Left lung (tissue), 4 donors: ENCODE measurements at regions not wholly inside any gene's neighbourhood (a gene's known extent, or its start where the extent isn't known, plus 50 kb on each side); places are given as distances from the start of the nearest gene placed in this dataset.
"Not testable (repeated sequence)": the region's sequence is repeated elsewhere in the genome, so short reads cannot be mapped to it uniquely, and the experiment has no call there.

ENCODE experiments used
- ATAC-seq: fragments of 200-7000 bp; cut with Tn5 transposase; one replicate; pipeline ENCODE4 v1.9.1; 2020; ENCODE audit warnings: moderate library complexity
- DNase-seq, 4 donors: peaks; one replicate each; pipeline ENCODE4 v3.0.0-alpha.2; 2013 to 2020
- H3K27ac ChIP-seq, 2 donors: fragments of 200-600 bp; sonication (generic) in 1 of 2; one replicate each; pipeline versions ENCODE4 v1.5.0 to v1.8.0; 2020 to 2021
- H3K27me3 ChIP-seq, 2 donors: fragments of 200-600 bp; sonication (generic) in 1 of 2; one replicate each; pipeline versions ENCODE4 v1.5.0 to v1.8.0; 2020 to 2021
- H3K36me3 ChIP-seq, 2 donors: fragments of 200-600 bp; sonication (generic) in 1 of 2; one replicate each; pipeline versions ENCODE4 v1.5.0 to v1.8.0; 2020 to 2021
- H3K4me1 ChIP-seq, 2 donors: fragments of 200-600 bp; one replicate each; pipeline ENCODE4 v1.8.0; 2021
- H3K4me3 ChIP-seq, 2 donors: fragments of 200-600 bp; sonication (generic) in 1 of 2; one replicate each; pipeline versions ENCODE4 v1.5.0 to v1.8.0; 2020 to 2021; ENCODE audit warnings: mild to moderate bottlenecking in 1 of 2
- H3K9me3 ChIP-seq, 2 donors: fragments of 200-600 bp; sonication (generic) in 1 of 2; one replicate each; pipeline versions ENCODE4 v1.5.0 to v1.8.0; 2020 to 2021
- CTCF ChIP-seq, 2 donors: fragments of 200-600 bp; sonication (generic) in 1 of 2; IDR thresholded peaks; one replicate each; pipeline versions ENCODE4 v1.5.0 to v1.8.0; 2021; ENCODE audit warnings: antibody characterized with exemption in 2 of 2
- intact Hi-C, 2 donors: fragments of 100-400 bp; cut with DNase I; formaldehyde crosslinking; loops; one replicate each; pipeline versions ENCODE4 v1.11.2 to v1.14.2; 2022
- donor health status: DM: no; HTN: yes; CAD: no.
- donor health status: DM: no; HTN: no; CAD: no.

- no peaks in the 10 kb centered on the region for H3K36me3 ChIP-seq
- H3K27ac ChIP-seq: no peak overlapping the region
- no peak overlapping the region for H3K4me3 ChIP-seq
- H3K27me3 ChIP-seq: no peaks in the 10 kb centered on the region
- no peaks in the 10 kb centered on the region for H3K4me1 ChIP-seq
- peaks cover 0 to 15% of the 10 kb centered on the region in 2 donors for H3K9me3 ChIP-seq
- intact Hi-C loops: no loop called here
- DNase-seq (peak in 1 of 4 donors; percentile 75), ATAC-seq (no peak)
- TF ChIP-seq CTCF (IDR thresholded peaks at IDR 0.05): no peak
Observed at GRCh38 chr4:25506032-25506571, 129.0 kb downstream of the ANAPC4 start.

GRCh38 chr4:25509646-25510045 lies 132.6 kb downstream of the ANAPC4 start:
- H3K36me3 ChIP-seq: no peaks in the 10 kb centered on the region
- H3K4me1 ChIP-seq: no peaks in the 10 kb centered on the region
- intact Hi-C loops: no loop called here
- H3K27me3 ChIP-seq: no peaks in the 10 kb centered on the region
- H3K27ac ChIP-seq: no peak overlapping the region
- H3K4me3 ChIP-seq: no peak overlapping the region
- DNase-seq (no peak), ATAC-seq (no peak)
- peaks cover 0 to 15% of the 10 kb centered on the region in 2 donors for H3K9me3 ChIP-seq
- no peak for TF ChIP-seq CTCF (IDR thresholded peaks at IDR 0.05)

GRCh38 chr4:25511823-25512222 lies 134.8 kb downstream of the ANAPC4 start:
- H3K36me3 ChIP-seq, H3K4me1 ChIP-seq, intact Hi-C loops, DNase-seq, H3K4me3 ChIP-seq, ATAC-seq, H3K27me3 ChIP-seq, H3K9me3 ChIP-seq, H3K27ac ChIP-seq: not testable (repeated sequence)

- no peak overlapping the region for H3K27ac ChIP-seq
- no peak for TF ChIP-seq CTCF (IDR thresholded peaks at IDR 0.05)
- ATAC-seq (peak; percentile 88), DNase-seq (peak in 1 of 4 donors; percentile 56)
- H3K9me3 ChIP-seq: no peaks in the 10 kb centered on the region
- intact Hi-C loops: no loop called here
- no peaks in the 10 kb centered on the region for H3K36me3 ChIP-seq
- no peaks in the 10 kb centered on the region for H3K4me1 ChIP-seq
- H3K27me3 ChIP-seq: no peaks in the 10 kb centered on the region
- H3K4me3 ChIP-seq: no peak overlapping the region
Observed at GRCh38 chr4:25513814-25514213, 136.8 kb downstream of the ANAPC4 start.

GRCh38 chr4:25523405-25523804 lies 132.2 kb upstream of the SLC34A2 start:
- ATAC-seq: peak; percentile 15
- Histone ChIP-seq H3K9me3 (no peaks in the 10 kb centered on the region), H3K4me1 (no peaks in the 10 kb centered on the region), H3K27ac (no peak overlapping the region), H3K4me3 (no peak overlapping the region), H3K27me3 (peaks cover 0 to 7% of the 10 kb centered on the region in 2 donors), H3K36me3 (no peaks in the 10 kb centered on the region)
- intact Hi-C loops: no loop called here
- no peak for TF ChIP-seq CTCF (IDR thresholded peaks at IDR 0.05)
- no peak for DNase-seq

- peak; percentile 78 for ATAC-seq
- intact Hi-C loops: no loop called here
Observed at GRCh38 chr4:25524663-25525062, 131.0 kb upstream of the SLC34A2 start.

More at GRCh38 chr4:25524663-25525062, 131.0 kb upstream of the SLC34A2 start:
- Histone ChIP-seq H3K4me1 (no peaks in the 10 kb centered on the region), H3K27ac (no peak overlapping the region), H3K36me3 (no peaks in the 10 kb centered on the region), H3K27me3 (peaks cover 0 to 7% of the 10 kb centered on the region in 2 donors), H3K9me3 (no peaks in the 10 kb centered on the region), H3K4me3 (no peak overlapping the region)
- TF ChIP-seq CTCF (IDR thresholded peaks at IDR 0.05): no peak
- DNase-seq: no peak
